DOHH2 (cell line): ENCODE measurements at regions not wholly inside any gene's neighbourhood (a gene's known extent, or its start where the extent isn't known, plus 50 kb on each side); places are given as distances from the start of the nearest gene placed in this dataset.
"Not testable (repeated sequence)": the region's sequence is repeated elsewhere in the genome, so short reads cannot be mapped to it uniquely, and the experiment has no call there.

Experiments
- EZH2phosphoT487 ChIP-seq: fragments of 200-600 bp; sonication (generic); IDR thresholded peaks from 2 replicates; pipeline ENCODE4 v1.6.1; 2017; ENCODE audit warnings: borderline replicate concordance, mild to moderate bottlenecking, antibody characterized with exemption, low read length, moderate library complexity, mixed read lengths
- TF ChIP-seq, protein P1 (sequence below): fragments of 200-600 bp; sonication (generic); IDR thresholded peaks from one replicate; pipeline ENCODE4 v1.5.1; 2014; ENCODE audit warnings: antibody characterized with exemption, mild to moderate bottlenecking, low read depth, low read length; ENCODE audit not compliant: poor library complexity, severe bottlenecking

DNA sequence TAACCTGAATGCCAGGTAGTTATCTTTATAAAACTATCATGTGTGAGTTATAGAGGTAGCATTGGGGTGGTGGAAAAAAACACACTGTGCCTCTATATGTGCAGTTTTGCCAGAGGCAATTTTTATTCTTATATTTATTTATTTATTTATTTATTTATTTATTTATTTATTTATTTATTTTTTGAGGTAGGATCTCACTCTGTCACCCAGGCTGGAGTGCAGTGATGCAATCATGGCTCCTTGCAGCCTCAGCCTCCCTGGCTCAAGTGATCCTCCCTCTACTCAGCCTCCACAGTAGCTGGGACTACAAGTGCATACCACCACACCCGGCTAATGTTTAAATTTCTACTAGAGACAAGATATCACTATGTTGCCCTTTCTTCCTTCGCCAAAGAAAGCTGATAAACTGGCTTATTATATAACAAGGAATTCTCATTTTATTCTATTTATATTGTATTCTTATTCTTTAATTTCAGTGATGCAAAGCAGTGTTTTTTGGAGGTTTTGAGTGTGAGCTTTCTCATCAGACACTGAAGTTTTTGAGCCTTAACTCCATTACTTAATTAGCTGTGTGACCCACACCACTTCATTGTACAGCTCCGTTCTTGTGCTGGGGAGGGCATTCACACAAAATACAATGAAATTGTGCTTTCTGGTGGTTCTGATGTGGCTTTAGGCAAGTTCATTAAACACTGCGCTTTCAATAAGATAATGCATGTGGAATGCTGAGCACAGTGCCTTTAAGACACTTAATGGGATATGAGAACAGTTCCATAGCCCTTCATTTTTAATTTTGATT lies 102.9 kb upstream of the TPTE start:
- TF ChIP-seq, protein P1, sequence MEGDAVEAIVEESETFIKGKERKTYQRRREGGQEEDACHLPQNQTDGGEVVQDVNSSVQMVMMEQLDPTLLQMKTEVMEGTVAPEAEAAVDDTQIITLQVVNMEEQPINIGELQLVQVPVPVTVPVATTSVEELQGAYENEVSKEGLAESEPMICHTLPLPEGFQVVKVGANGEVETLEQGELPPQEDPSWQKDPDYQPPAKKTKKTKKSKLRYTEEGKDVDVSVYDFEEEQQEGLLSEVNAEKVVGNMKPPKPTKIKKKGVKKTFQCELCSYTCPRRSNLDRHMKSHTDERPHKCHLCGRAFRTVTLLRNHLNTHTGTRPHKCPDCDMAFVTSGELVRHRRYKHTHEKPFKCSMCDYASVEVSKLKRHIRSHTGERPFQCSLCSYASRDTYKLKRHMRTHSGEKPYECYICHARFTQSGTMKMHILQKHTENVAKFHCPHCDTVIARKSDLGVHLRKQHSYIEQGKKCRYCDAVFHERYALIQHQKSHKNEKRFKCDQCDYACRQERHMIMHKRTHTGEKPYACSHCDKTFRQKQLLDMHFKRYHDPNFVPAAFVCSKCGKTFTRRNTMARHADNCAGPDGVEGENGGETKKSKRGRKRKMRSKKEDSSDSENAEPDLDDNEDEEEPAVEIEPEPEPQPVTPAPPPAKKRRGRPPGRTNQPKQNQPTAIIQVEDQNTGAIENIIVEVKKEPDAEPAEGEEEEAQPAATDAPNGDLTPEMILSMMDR = not testable (repeated sequence)
- TF ChIP-seq EZH2phosphoT487 = not testable (repeated sequence)
